Mesothelial cell of epicardium (in vitro differentiated cells): ENCODE measurements at regions not wholly inside any gene's neighbourhood (a gene's known extent, or its start where the extent isn't known, plus 50 kb on each side); places are given as distances from the start of the nearest gene placed in this dataset.

ENCODE experiments used
- DNase-seq, 2 experiments: peaks; one replicate each; pipeline ENCODE4 v3.0.0; 2021; ENCODE audit warnings: low spot score in 2 of 2; ENCODE audit not compliant: unreplicated experiment in 2 of 2
- H3K27ac Mint-ChIP-seq: 2 replicates; pipeline ENCODE4 v1.8.0; 2021; ENCODE audit warnings: mixed read lengths
- H3K27me3 Mint-ChIP-seq: 2 replicates; pipeline ENCODE4 v1.8.0; 2021; ENCODE audit warnings: low read depth, mixed read lengths
- H3K36me3 Mint-ChIP-seq: 2 replicates; pipeline ENCODE4 v1.8.0; 2021; ENCODE audit warnings: mixed read lengths
- H3K4me1 Mint-ChIP-seq: 2 replicates; pipeline ENCODE4 v1.8.0; 2021; ENCODE audit warnings: mixed read lengths
- H3K4me3 Mint-ChIP-seq: 2 replicates; pipeline ENCODE4 v1.8.0; 2021; ENCODE audit warnings: mild to moderate bottlenecking, moderate library complexity, mixed read lengths
- H3K9me3 Mint-ChIP-seq: 2 replicates; pipeline ENCODE4 v1.8.0; 2021; ENCODE audit warnings: mixed read lengths
- TF ChIP-seq, protein P1 (sequence below): fragments of 200-600 bp; sonication (generic); IDR thresholded peaks from one replicate; pipeline ENCODE4 v1.5.0; 2021; ENCODE audit warnings: antibody characterized with exemption; ENCODE audit not compliant: unreplicated experiment

DNA sequence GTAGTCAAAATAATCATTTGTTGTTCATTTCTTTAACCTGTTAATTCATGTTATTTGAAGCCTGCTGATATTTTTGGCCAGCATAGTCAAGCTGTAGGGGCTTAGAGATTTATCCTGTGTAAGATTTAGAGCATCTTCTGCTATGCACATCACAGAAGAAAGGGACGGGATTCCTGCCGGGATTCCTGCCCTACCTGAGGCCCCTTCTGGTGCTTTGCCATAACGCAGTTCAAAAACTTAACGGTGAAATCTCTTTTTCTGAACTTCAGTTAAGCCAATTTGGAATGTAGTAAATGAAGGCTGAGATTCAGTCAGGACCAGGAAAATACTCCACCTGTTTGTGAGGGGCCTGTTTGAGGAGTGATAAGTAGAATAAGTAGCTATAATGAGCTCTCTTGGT, 50.7 kb upstream of the TMEM260 start:
- no peak overlapping the region for H3K4me3 Mint-ChIP-seq
- no peaks in the 10 kb centered on the region for H3K36me3 Mint-ChIP-seq
- DNase-seq = no peak
- no peaks in the 10 kb centered on the region for H3K9me3 Mint-ChIP-seq
- H3K27me3 Mint-ChIP-seq = peaks cover 38% of the 10 kb centered on the region
- TF ChIP-seq, protein P1, sequence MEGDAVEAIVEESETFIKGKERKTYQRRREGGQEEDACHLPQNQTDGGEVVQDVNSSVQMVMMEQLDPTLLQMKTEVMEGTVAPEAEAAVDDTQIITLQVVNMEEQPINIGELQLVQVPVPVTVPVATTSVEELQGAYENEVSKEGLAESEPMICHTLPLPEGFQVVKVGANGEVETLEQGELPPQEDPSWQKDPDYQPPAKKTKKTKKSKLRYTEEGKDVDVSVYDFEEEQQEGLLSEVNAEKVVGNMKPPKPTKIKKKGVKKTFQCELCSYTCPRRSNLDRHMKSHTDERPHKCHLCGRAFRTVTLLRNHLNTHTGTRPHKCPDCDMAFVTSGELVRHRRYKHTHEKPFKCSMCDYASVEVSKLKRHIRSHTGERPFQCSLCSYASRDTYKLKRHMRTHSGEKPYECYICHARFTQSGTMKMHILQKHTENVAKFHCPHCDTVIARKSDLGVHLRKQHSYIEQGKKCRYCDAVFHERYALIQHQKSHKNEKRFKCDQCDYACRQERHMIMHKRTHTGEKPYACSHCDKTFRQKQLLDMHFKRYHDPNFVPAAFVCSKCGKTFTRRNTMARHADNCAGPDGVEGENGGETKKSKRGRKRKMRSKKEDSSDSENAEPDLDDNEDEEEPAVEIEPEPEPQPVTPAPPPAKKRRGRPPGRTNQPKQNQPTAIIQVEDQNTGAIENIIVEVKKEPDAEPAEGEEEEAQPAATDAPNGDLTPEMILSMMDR = no peak
- no peak overlapping the region for H3K27ac Mint-ChIP-seq
- no peaks in the 10 kb centered on the region for H3K4me1 Mint-ChIP-seq
